ENCODE measurements at regions not wholly inside any gene's neighbourhood (a gene's known extent, or its start where the extent isn't known, plus 50 kb on each side); places are given as distances from the start of the nearest gene placed in this dataset.

DNA sequence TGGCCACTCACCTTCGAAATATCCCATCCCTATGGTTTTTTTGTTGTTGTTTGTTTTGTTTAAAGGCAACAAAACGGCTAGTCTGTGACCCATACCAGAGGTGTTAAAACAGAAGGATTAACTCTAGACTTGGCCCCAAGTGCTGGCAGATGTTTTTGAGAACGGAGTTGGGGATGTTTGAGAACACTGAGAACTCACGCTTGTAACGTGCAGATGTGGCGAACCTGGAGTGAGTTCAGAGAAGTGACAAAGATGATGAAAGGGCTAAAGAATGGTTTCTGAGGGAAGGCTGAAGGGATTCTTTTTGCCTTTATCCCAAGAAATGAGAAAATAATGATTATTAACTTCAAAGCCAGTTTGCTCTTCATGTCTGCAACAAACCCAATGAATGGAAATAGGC lies 286.5 kb downstream of the ZNF608 start:
- TF ChIP-seq, protein P1, sequence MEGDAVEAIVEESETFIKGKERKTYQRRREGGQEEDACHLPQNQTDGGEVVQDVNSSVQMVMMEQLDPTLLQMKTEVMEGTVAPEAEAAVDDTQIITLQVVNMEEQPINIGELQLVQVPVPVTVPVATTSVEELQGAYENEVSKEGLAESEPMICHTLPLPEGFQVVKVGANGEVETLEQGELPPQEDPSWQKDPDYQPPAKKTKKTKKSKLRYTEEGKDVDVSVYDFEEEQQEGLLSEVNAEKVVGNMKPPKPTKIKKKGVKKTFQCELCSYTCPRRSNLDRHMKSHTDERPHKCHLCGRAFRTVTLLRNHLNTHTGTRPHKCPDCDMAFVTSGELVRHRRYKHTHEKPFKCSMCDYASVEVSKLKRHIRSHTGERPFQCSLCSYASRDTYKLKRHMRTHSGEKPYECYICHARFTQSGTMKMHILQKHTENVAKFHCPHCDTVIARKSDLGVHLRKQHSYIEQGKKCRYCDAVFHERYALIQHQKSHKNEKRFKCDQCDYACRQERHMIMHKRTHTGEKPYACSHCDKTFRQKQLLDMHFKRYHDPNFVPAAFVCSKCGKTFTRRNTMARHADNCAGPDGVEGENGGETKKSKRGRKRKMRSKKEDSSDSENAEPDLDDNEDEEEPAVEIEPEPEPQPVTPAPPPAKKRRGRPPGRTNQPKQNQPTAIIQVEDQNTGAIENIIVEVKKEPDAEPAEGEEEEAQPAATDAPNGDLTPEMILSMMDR (IDR thresholded peaks at IDR 0.05 in 2 of 3, conservative IDR thresholded peaks at IDR 0.05 in 1 of 3; ENCODE audit: borderline replicate concordance in 1 of 3, insufficient read depth in 1 of 3, low read depth in 2 of 3, low read length in 2 of 3): no peak
- no peak for TF ChIP-seq SRF (IDR thresholded peaks at IDR 0.05; ENCODE audit: low read depth)
- no peak for TF ChIP-seq POLR2AphosphoS5 (IDR thresholded peaks at IDR 0.05; ENCODE audit: low read depth, low read length)
- no peak for TF ChIP-seq POLR2A (IDR thresholded peaks at IDR 0.05; ENCODE audit: borderline replicate concordance, extremely low read depth, insufficient read depth, insufficient read length)
- TF ChIP-seq, protein P2, sequence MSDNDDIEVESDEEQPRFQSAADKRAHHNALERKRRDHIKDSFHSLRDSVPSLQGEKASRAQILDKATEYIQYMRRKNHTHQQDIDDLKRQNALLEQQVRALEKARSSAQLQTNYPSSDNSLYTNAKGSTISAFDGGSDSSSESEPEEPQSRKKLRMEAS (IDR thresholded peaks at IDR 0.05): no peak
- no peak for TF ChIP-seq ELF1 (IDR thresholded peaks at IDR 0.05; ENCODE audit: borderline replicate concordance, low read depth)
- no peak for TF ChIP-seq EZH2phosphoT487 (IDR thresholded peaks at IDR 0.05; ENCODE audit: borderline replicate concordance)
- TF ChIP-seq SP1 (IDR thresholded peaks at IDR 0.05; ENCODE audit: low read depth): no peak
- no peak for TF ChIP-seq SIN3A (IDR thresholded peaks at IDR 0.05; ENCODE audit: low read depth)

Measured in HCT116 (cell line).